ENCODE measurements at regions not wholly inside any gene's neighbourhood (a gene's known extent, or its start where the extent isn't known, plus 50 kb on each side); places are given as distances from the start of the nearest gene placed in this dataset.
A peak's percentile ranks its signal among the peaks of the same experiment; 100 is the strongest.

- Mint-ChIP-seq H3K27ac (peak overlapping the region; percentile 81), H3K9me3 (peaks cover 7% of the 10 kb centered on the region), H3K36me3 (ENCODE audit: low read depth) (no peaks in the 10 kb centered on the region), H3K27me3 (peaks cover 32% of the 10 kb centered on the region), H3K4me1 (ENCODE audit: low read depth) (peaks cover 41% of the 10 kb centered on the region), H3K4me3 (no peak overlapping the region)
These were observed 506.5 kb downstream of the DMAC1 start for GRCh38 chr9:7293091-7293490.

GRCh38 chr9:7289773-7290172, 509.8 kb downstream of the DMAC1 start:
- no peaks in the 10 kb centered on the region for H3K36me3 Mint-ChIP-seq (ENCODE audit: low read depth)
- peaks cover 23% of the 10 kb centered on the region for H3K4me1 Mint-ChIP-seq (ENCODE audit: low read depth)
- H3K9me3 Mint-ChIP-seq = peaks cover 4% of the 10 kb centered on the region
- H3K4me3 Mint-ChIP-seq = no peak overlapping the region
- peaks cover 47% of the 10 kb centered on the region for H3K27me3 Mint-ChIP-seq
- H3K27ac Mint-ChIP-seq = no peak overlapping the region

GRCh38 chr9:7287986-7288385, 511.6 kb downstream of the DMAC1 start:
- H3K4me1 Mint-ChIP-seq (ENCODE audit: low read depth) = peaks cover 25% of the 10 kb centered on the region
- peaks cover 2% of the 10 kb centered on the region for H3K9me3 Mint-ChIP-seq
- H3K27ac Mint-ChIP-seq = no peak overlapping the region
- no peaks in the 10 kb centered on the region for H3K36me3 Mint-ChIP-seq (ENCODE audit: low read depth)
- no peak overlapping the region for H3K4me3 Mint-ChIP-seq
- peaks cover 47% of the 10 kb centered on the region for H3K27me3 Mint-ChIP-seq

GRCh38 chr9:7287065-7287464, 512.5 kb downstream of the DMAC1 start:
- H3K4me3 Mint-ChIP-seq = no peak overlapping the region
- H3K9me3 Mint-ChIP-seq = peaks cover 6% of the 10 kb centered on the region
- no peak overlapping the region for H3K27ac Mint-ChIP-seq
- H3K4me1 Mint-ChIP-seq (ENCODE audit: low read depth) = peaks cover 30% of the 10 kb centered on the region
- H3K27me3 Mint-ChIP-seq = peaks cover 53% of the 10 kb centered on the region
- H3K36me3 Mint-ChIP-seq (ENCODE audit: low read depth) = no peaks in the 10 kb centered on the region

DNA sequence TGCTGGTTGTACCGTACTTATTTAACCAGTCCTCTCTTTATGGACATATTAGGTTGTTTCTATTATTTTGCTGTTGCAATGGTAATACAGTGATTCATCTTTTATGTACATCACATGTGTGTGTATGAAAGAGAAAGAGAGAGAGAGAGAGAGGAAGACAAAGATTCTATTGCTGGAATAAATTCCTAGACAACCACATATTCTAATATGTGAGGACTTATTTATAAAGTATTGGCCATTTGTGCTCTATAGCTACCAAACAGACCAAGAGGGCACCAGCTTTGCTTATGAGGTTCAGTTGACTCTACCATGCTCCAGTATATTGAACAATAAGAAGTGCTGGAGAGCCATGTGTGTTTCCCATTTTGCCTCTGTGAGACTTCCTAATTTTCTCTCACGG, 513.5 kb downstream of the DMAC1 start:
- Mint-ChIP-seq H3K4me1 (ENCODE audit: low read depth) (peaks cover 30% of the 10 kb centered on the region), H3K27ac (no peak overlapping the region), H3K36me3 (ENCODE audit: low read depth) (no peaks in the 10 kb centered on the region), H3K27me3 (peaks cover 60% of the 10 kb centered on the region), H3K9me3 (peaks cover 8% of the 10 kb centered on the region), H3K4me3 (no peak overlapping the region)

DNA sequence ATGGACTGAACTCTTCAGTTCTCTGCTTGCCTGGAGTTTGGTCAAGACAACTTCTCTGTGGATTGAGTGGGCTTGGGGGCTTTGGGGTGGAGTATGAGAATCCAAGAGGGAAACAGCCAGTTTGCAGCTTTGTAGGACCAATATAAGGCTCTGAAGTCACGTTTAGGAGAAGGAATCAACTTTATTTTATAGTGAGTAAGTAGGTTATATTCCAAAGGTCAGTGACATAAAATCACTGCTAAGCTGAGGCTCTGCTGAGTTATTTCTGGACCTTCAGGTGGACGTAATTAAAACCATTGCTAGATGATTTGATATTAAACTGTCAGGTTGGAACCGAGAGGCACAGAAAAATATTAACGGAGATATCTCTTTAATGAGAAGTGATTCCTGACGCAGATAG, 514.4 kb downstream of the DMAC1 start:
- H3K4me1 Mint-ChIP-seq (ENCODE audit: low read depth) = peaks cover 30% of the 10 kb centered on the region

DNA sequence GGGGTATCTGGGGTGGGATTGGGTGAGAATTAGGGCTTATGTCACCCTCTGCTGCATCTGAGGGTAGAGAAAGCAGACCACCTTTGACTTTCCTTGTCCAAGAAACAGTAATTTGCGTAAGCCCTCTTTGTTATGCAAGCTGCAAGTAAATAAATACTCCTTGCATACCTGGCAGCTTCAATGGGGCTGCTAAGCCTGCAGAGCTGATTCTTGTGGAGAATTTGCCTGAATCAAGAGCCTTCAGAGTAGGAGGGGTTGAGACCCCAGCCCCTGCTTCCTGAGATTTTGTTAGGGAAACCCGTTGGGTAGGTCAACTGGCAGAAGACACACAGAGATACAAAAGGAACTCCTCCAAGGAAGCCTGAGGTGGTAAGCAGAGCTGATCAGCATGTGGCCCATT, 515.1 kb downstream of the DMAC1 start:
- peaks cover 16% of the 10 kb centered on the region for H3K9me3 Mint-ChIP-seq
- H3K4me3 Mint-ChIP-seq = no peak overlapping the region
- peak overlapping the region; percentile 64 for H3K27ac Mint-ChIP-seq
- H3K4me1 Mint-ChIP-seq (ENCODE audit: low read depth) = peaks cover 29% of the 10 kb centered on the region
- H3K36me3 Mint-ChIP-seq (ENCODE audit: low read depth) = no peaks in the 10 kb centered on the region
- peaks cover 64% of the 10 kb centered on the region for H3K27me3 Mint-ChIP-seq

More for the DNA sequence above, 514.4 kb downstream of the DMAC1 start:
- H3K36me3 Mint-ChIP-seq (ENCODE audit: low read depth) = no peaks in the 10 kb centered on the region
- peaks cover 16% of the 10 kb centered on the region for H3K9me3 Mint-ChIP-seq
- no peak overlapping the region for H3K4me3 Mint-ChIP-seq
- H3K27me3 Mint-ChIP-seq = peaks cover 63% of the 10 kb centered on the region
- H3K27ac Mint-ChIP-seq = no peak overlapping the region

DNA sequence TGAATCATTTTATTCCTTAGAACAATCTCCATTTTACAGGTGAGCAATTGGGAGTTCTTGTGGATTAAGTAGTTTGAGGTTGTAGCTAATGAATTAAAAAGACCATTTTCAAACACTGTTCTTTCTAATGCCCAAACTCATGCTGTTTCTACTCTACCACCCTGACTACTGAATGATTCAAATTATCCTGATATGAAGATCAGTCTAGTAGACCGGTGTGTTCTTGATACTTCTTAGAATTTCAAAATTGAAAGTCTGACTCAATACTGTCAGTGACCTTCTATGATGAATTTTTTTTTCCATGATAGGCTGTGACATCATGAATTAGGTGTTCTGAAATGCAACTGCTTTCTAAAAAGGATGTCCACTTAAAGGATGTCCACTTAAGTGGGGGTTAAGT, 515.5 kb downstream of the DMAC1 start:
- Mint-ChIP-seq H3K27ac (peak overlapping the region; percentile 64), H3K36me3 (ENCODE audit: low read depth) (no peaks in the 10 kb centered on the region), H3K4me3 (no peak overlapping the region), H3K27me3 (peaks cover 64% of the 10 kb centered on the region), H3K4me1 (ENCODE audit: low read depth) (peaks cover 25% of the 10 kb centered on the region), H3K9me3 (peaks cover 20% of the 10 kb centered on the region)

DNA sequence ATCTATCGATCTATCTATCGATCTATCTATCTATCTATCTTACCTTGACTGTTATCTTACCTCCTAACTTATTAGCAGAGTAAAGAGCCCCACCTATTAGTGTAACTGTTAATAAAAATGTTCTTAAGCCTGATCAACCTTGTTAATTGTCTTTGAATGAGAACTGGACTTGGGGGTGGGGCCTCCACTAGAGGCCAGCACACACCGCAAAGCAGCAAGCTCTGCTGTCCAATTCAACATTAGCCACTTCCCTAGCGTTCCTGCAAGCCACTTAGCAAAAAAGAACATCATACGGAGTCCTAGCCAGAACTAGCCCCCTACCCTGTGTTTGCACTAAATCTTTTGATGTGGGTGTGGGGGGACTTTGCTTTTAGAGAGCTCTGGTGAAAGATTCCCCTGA, 515.8 kb downstream of the KDM4C start:
- Mint-ChIP-seq H3K27ac (no peak overlapping the region), H3K36me3 (ENCODE audit: low read depth) (no peaks in the 10 kb centered on the region), H3K4me1 (ENCODE audit: low read depth) (no peaks in the 10 kb centered on the region), H3K9me3 (no peaks in the 10 kb centered on the region), H3K27me3 (peaks cover 40% of the 10 kb centered on the region), H3K4me3 (no peak overlapping the region)

DNA sequence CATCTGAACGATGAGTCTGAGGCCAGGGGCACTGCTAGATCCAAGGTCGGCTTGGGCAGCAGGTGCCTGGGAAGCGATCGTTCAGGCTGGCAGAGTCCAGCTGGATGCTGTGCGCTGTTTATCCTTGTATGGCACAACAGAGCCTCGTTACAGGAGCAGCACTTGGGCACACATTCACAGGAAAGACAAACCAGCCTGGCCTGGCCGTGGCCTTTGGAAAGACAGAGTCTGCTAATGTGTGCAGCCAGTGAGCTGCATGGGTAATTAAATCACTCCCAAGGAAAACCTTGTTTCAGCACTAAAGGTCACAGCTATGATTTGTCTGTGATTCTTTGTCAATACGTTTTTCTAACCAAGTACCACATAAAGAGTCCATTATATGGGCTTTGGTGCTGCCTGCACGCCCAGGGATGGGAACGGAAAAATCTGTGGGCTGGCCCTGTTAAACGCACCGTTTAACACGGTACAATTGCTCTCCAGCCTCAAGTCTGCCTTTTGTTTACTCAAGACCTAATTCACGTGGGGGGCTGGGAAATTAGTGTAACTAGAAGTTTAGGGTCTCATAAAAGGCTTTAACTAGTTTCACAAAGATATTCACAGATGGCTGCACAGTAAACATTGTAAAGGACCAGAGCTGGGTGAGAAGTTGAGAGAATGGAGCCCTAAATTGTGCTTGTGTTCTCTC, 509.3 kb downstream of the KDM4C start:
- H3K27ac Mint-ChIP-seq = no peak overlapping the region
- H3K4me1 Mint-ChIP-seq (ENCODE audit: low read depth) = no peaks in the 10 kb centered on the region
- H3K9me3 Mint-ChIP-seq = no peaks in the 10 kb centered on the region
- H3K4me3 Mint-ChIP-seq = no peak overlapping the region
- peaks cover 40% of the 10 kb centered on the region for H3K27me3 Mint-ChIP-seq
- no peaks in the 10 kb centered on the region for H3K36me3 Mint-ChIP-seq (ENCODE audit: low read depth)

DNA sequence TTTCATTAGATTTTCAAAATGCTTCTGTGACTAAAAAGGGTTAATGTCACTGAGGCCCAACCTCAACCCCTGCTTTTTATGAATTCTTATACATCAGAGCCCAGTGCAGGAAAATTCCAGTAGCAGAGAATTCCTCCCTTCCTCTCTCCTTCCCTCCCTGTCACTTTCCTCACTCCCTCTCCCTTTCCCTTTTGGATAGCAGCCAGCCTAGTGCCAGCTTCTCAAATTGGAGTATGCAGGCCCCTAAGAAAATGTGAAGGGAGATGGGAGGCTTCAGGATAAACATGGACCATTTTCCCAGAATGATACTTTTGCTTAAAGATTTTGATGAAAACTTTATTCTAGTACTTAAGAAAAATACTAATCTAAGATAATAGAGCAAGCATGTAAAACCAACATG, 507.4 kb downstream of the KDM4C start:
- no peaks in the 10 kb centered on the region for H3K36me3 Mint-ChIP-seq (ENCODE audit: low read depth)
- no peaks in the 10 kb centered on the region for H3K9me3 Mint-ChIP-seq
- H3K4me3 Mint-ChIP-seq = no peak overlapping the region
- no peaks in the 10 kb centered on the region for H3K4me1 Mint-ChIP-seq (ENCODE audit: low read depth)
- peaks cover 44% of the 10 kb centered on the region for H3K27me3 Mint-ChIP-seq
- H3K27ac Mint-ChIP-seq = no peak overlapping the region

- Mint-ChIP-seq H3K4me1 (ENCODE audit: low read depth) (no peaks in the 10 kb centered on the region), H3K36me3 (ENCODE audit: low read depth) (no peaks in the 10 kb centered on the region), H3K27me3 (peaks cover 45% of the 10 kb centered on the region), H3K9me3 (no peaks in the 10 kb centered on the region), H3K4me3 (no peak overlapping the region), H3K27ac (no peak overlapping the region)
These were observed 501.9 kb downstream of the KDM4C start for GRCh38 chr9:7259544-7260241.

GRCh38 chr9:7258688-7259396, 501.1 kb downstream of the KDM4C start:
- no peaks in the 10 kb centered on the region for H3K9me3 Mint-ChIP-seq
- peaks cover 44% of the 10 kb centered on the region for H3K27me3 Mint-ChIP-seq
- no peak overlapping the region for H3K27ac Mint-ChIP-seq
- H3K4me3 Mint-ChIP-seq = no peak overlapping the region
- no peaks in the 10 kb centered on the region for H3K36me3 Mint-ChIP-seq (ENCODE audit: low read depth)
- no peaks in the 10 kb centered on the region for H3K4me1 Mint-ChIP-seq (ENCODE audit: low read depth)

DNA sequence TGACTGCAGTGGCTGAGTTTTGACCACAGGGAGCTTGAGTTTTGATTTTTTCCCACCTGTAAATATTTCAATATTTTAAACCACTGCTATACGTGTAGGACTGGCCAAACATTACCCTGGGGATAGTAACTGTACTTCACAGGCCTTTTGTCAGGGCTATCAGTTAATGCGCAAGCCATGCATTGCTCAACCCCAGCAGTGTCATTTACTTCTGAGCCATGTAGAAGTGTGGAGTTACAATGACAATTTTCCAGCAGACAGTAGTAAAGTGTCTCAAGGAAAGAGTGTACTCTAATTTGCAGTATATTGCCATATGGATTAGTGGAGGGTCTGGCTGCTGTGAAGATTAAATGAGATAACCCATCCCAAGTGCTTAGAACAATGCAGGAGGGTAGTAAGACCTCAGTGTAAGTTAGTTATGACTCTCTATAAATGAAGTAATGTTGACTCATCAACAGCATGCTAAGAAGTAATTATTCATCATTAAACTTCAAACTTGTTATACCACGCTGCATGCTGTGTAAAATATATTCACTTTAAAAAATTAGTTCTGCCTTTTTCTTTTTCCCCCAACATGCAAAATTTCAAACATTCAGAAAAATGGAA, 489.2 kb downstream of the KDM4C start:
- H3K36me3 Mint-ChIP-seq (ENCODE audit: low read depth) = no peaks in the 10 kb centered on the region
- H3K9me3 Mint-ChIP-seq = no peaks in the 10 kb centered on the region
- H3K27me3 Mint-ChIP-seq = peaks cover 4% of the 10 kb centered on the region
- peaks cover 7% of the 10 kb centered on the region for H3K4me1 Mint-ChIP-seq (ENCODE audit: low read depth)
- H3K27ac Mint-ChIP-seq = no peak overlapping the region
- H3K4me3 Mint-ChIP-seq = no peak overlapping the region

DNA sequence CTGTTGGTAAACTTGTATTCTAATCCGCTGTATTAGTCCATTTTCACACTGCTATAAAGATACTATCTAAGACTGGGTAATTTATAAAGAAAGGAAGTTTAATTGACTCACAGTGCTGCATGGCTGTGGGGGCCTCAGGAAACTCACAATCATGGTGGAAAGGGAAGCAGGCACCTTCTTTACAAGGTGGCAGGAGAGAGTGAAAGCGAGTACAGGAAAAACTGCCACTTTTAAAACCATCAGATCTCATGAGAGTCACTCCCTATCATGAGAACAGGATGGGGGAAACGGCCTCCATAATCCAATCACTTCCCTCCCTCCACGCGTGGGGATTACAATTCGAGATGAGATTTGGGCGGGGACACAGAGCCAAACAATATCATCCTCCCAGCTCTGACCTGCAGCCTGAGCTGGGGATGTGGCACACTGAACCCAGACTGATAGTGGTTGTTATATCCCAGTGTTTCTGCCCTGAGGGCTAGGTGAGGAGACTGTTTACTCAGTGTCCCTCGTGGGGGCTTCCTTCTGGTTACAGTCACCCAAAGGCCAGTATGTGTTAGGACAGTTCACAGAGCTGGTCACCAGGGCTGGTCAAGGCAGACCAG, 488.3 kb downstream of the KDM4C start:
- no peak overlapping the region for H3K27ac Mint-ChIP-seq
- H3K4me1 Mint-ChIP-seq (ENCODE audit: low read depth) = peaks cover 7% of the 10 kb centered on the region
- peaks cover 4% of the 10 kb centered on the region for H3K27me3 Mint-ChIP-seq
- H3K9me3 Mint-ChIP-seq = no peaks in the 10 kb centered on the region
- H3K4me3 Mint-ChIP-seq = no peak overlapping the region
- H3K36me3 Mint-ChIP-seq (ENCODE audit: low read depth) = no peaks in the 10 kb centered on the region

All from stimulated activated naive CD8-positive, alpha-beta T cell treated with anti-CD3 and anti-CD28 coated beads, Interleukin-15, Interleukin-2, amounts not matched to agents 100 ng/mL and 50 ng/mL, for 24 hours (primary cell).